ENCODE measurements at regions not wholly inside any gene's neighbourhood (a gene's known extent, or its start where the extent isn't known, plus 50 kb on each side); places are given as distances from the start of the nearest gene placed in this dataset.

DNA sequence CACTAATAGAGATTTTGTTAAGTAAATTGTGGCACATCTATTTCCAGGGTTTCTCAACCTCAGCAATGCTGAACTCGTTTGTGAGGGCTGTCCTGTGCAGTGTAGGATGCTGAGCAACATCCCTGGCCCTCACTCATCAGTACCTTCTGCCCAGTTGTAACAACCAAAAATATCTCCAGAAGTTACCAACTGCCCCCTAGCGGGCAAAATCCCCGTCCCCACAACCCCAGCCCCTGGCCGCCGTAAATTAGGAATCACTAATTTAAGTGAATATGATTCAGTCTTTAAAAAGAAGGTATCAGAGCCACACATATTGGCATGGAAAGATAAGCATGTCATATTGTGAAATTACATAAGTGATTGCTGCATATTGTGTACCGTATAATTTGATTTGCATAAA is 123.4 kb downstream of the ASB9 start:
- Mint-ChIP-seq H3K27ac (no peak overlapping the region), H3K27me3 (ENCODE audit: low read depth in 2 of 2) (peaks cover 0 to 9% of the 10 kb centered on the region in 2 donors), H3K4me3 (no peak overlapping the region), H3K9me3 (no peaks in the 10 kb centered on the region), H3K4me1 (peaks cover 0 to 17% of the 10 kb centered on the region in 2 donors), H3K36me3 (no peaks in the 10 kb centered on the region)
- TF ChIP-seq, protein P1, sequence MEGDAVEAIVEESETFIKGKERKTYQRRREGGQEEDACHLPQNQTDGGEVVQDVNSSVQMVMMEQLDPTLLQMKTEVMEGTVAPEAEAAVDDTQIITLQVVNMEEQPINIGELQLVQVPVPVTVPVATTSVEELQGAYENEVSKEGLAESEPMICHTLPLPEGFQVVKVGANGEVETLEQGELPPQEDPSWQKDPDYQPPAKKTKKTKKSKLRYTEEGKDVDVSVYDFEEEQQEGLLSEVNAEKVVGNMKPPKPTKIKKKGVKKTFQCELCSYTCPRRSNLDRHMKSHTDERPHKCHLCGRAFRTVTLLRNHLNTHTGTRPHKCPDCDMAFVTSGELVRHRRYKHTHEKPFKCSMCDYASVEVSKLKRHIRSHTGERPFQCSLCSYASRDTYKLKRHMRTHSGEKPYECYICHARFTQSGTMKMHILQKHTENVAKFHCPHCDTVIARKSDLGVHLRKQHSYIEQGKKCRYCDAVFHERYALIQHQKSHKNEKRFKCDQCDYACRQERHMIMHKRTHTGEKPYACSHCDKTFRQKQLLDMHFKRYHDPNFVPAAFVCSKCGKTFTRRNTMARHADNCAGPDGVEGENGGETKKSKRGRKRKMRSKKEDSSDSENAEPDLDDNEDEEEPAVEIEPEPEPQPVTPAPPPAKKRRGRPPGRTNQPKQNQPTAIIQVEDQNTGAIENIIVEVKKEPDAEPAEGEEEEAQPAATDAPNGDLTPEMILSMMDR (IDR thresholded peaks at IDR 0.05): no peak
- intact Hi-C loops (cut with micrococcal nuclease): no loop called here
- no peak overlapping the region for H3K27ac ChIP-seq (ENCODE audit: low read length)
- DNase-seq (peak in 1 of 2 donors; percentile 19), ATAC-seq (no peak)
- no peaks in the 10 kb centered on the region for H3K36me3 ChIP-seq (ENCODE audit: control insufficient read depth, insufficient read depth, low read length)
- 29% methylated on average over 1 of the region's 6 CpGs for WGBS (ENCODE audit: insufficient coverage)
- no peaks in the 10 kb centered on the region for H3K27me3 ChIP-seq (ENCODE audit: control insufficient read depth, insufficient read depth, low read length)
- H3K4me3 ChIP-seq (ENCODE audit: low read length): no peak overlapping the region
- peaks cover 8% of the 10 kb centered on the region for H3K4me1 ChIP-seq (ENCODE audit: control insufficient read depth, insufficient read depth, low read length)
- H3K9me3 ChIP-seq (ENCODE audit: control insufficient read depth, insufficient read depth, low read length): no peaks in the 10 kb centered on the region

- intact Hi-C loops (cut with micrococcal nuclease): loop anchor here (2.0 kb wide), 1 partner anchor 1049 kb away; no protein-coding TSS in a partner anchor
- Histone ChIP-seq H3K9me3 (ENCODE audit: control insufficient read depth, insufficient read depth, low read length) (no peaks in the 10 kb centered on the region), H3K27me3 (ENCODE audit: control insufficient read depth, insufficient read depth, low read length) (no peaks in the 10 kb centered on the region), H3K4me3 (ENCODE audit: low read length) (no peak overlapping the region), H3K27ac (ENCODE audit: low read length) (no peak overlapping the region), H3K36me3 (ENCODE audit: control insufficient read depth, insufficient read depth, low read length) (no peaks in the 10 kb centered on the region), H3K4me1 (ENCODE audit: control insufficient read depth, insufficient read depth, low read length) (peaks cover 6% of the 10 kb centered on the region)
- no peak for DNase-seq
- H3K27me3 Mint-ChIP-seq (ENCODE audit: low read depth in 2 of 2): no peaks in the 10 kb centered on the region
- no peaks in the 10 kb centered on the region for H3K36me3 Mint-ChIP-seq
- WGBS (ENCODE audit: insufficient coverage): 60% methylated on average over 1 of the region's 1 CpG
- no peak overlapping the region for H3K27ac Mint-ChIP-seq
- H3K4me3 Mint-ChIP-seq: no peak overlapping the region
- TF ChIP-seq, protein P1 (IDR thresholded peaks at IDR 0.05): no peak
- H3K9me3 Mint-ChIP-seq: no peaks in the 10 kb centered on the region
- H3K4me1 Mint-ChIP-seq: peaks cover 0 to 12% of the 10 kb centered on the region in 2 donors
- no peak for ATAC-seq
Measured at GRCh38 chrX:15143825-15144121, 126.1 kb downstream of the ASB9 start.

DNA sequence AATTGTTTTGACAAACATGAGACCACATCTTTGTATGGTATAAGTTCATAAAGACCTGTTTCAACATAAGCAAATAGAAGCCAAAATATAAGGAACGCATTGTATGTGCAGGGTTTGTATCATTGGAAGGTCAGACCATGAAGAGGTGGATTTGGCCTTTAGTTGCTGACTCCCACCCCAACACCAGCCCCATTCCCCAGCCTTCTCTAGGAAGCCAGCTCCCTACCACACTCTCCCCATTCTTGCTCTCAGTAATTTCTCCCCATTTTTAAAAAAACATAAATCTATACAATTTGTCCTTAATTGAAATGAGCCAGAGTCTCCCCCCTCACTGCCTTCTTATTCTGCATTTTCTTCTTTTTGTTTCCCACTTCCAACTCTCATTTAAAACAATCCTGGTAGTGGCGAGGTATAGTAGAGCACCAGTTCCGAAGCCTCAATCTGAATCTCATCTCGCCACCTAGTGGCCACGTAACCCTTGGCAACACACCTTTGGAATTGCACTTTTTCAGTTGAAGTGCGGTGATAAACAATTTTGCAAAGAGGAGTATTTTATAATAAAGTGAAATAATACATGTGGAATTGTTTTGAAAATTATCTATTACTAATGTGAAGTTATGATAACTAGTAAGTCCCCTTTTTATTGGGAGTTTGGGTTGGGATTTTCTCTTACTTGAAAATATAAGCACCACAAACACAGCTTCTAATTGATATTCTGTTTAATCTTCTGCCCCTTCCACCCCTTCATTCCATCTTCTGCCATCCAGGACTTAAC is 126.6 kb downstream of the ASB9 start:
- peak; percentile 54 to 68 (median 61) for ATAC-seq

More for the DNA sequence above, 126.6 kb downstream of the ASB9 start:
- Mint-ChIP-seq H3K27me3 (ENCODE audit: low read depth in 2 of 2) (no peaks in the 10 kb centered on the region), H3K4me1 (peaks cover 0 to 12% of the 10 kb centered on the region in 2 donors), H3K27ac (no peak overlapping the region), H3K4me3 (no peak overlapping the region), H3K9me3 (no peaks in the 10 kb centered on the region), H3K36me3 (no peaks in the 10 kb centered on the region)
- WGBS (ENCODE audit: insufficient coverage): 18% methylated on average over 3 of the region's 6 CpGs
- Histone ChIP-seq H3K36me3 (ENCODE audit: control insufficient read depth, insufficient read depth, low read length) (no peaks in the 10 kb centered on the region), H3K27ac (ENCODE audit: low read length) (no peak overlapping the region), H3K4me1 (ENCODE audit: control insufficient read depth, insufficient read depth, low read length) (peaks cover 6% of the 10 kb centered on the region), H3K9me3 (ENCODE audit: control insufficient read depth, insufficient read depth, low read length) (no peaks in the 10 kb centered on the region), H3K27me3 (ENCODE audit: control insufficient read depth, insufficient read depth, low read length) (no peaks in the 10 kb centered on the region), H3K4me3 (ENCODE audit: low read length) (no peak overlapping the region)
- DNase-seq: peak in 1 of 2 donors; percentile 74
- intact Hi-C loops (cut with micrococcal nuclease): loop anchor here (2.0 kb wide), 1 partner anchor 1048 kb away; no protein-coding TSS in a partner anchor
- TF ChIP-seq, protein P1 (IDR thresholded peaks at IDR 0.05): peak; percentile 60

Data from natural killer cell (primary cell).